ENCODE measurements at regions not wholly inside any gene's neighbourhood (a gene's known extent, or its start where the extent isn't known, plus 50 kb on each side); places are given as distances from the start of the nearest gene placed in this dataset.

- H3K27ac ChIP-seq (ENCODE audit: low read depth in 1 of 2, low read length in 1 of 2), result no peak overlapping the region
- DNase-seq (no peak), ATAC-seq (ENCODE audit: insufficient read depth, low FRiP score) (no peak)
- H3K27me3 ChIP-seq (ENCODE audit: control insufficient read depth in 3 of 3, insufficient read depth in 3 of 3, low read length in 2 of 3), result no peaks in the 10 kb centered on the region
- no peaks in the 10 kb centered on the region for H3K36me3 ChIP-seq (ENCODE audit: control insufficient read depth in 4 of 4, insufficient read depth in 4 of 4, low read length in 4 of 4)
- TF ChIP-seq CTCF (IDR thresholded peaks at IDR 0.05; ENCODE audit: control extremely low read depth, extremely low read depth), result no peak
- H3K9ac ChIP-seq (ENCODE audit: insufficient read depth in 1 of 2, low read length in 2 of 2), result no peak overlapping the region
- H3K4me3 ChIP-seq, result no peak overlapping the region
- H3K9me3 ChIP-seq (ENCODE audit: control insufficient read depth in 4 of 4, insufficient read depth in 3 of 4, low read length in 3 of 4), result no peaks in the 10 kb centered on the region
- no peaks in the 10 kb centered on the region for H3K4me1 ChIP-seq (ENCODE audit: control insufficient read depth in 5 of 5, insufficient read depth in 5 of 5, low read length in 5 of 5)
- 94 to 97% methylated on average over 4 of the region's 4 CpGs for WGBS, 2 donors
Measured at GRCh38 chr2:179354296-179354695, 89.7 kb upstream of the SESTD1 start.

- H3K27me3 ChIP-seq (ENCODE audit: control insufficient read depth in 3 of 3, insufficient read depth in 3 of 3, low read length in 2 of 3), result no peaks in the 10 kb centered on the region
- no peaks in the 10 kb centered on the region for H3K4me1 ChIP-seq (ENCODE audit: control insufficient read depth in 5 of 5, insufficient read depth in 5 of 5, low read length in 5 of 5)
- H3K9ac ChIP-seq (ENCODE audit: insufficient read depth in 1 of 2, low read length in 2 of 2), result no peak overlapping the region
- no peak for TF ChIP-seq CTCF (IDR thresholded peaks at IDR 0.05; ENCODE audit: control extremely low read depth, extremely low read depth)
- H3K27ac ChIP-seq (ENCODE audit: low read depth in 1 of 2, low read length in 1 of 2), result no peak overlapping the region
- DNase-seq (no peak), ATAC-seq (ENCODE audit: insufficient read depth, low FRiP score) (no peak)
- no peaks in the 10 kb centered on the region for H3K36me3 ChIP-seq (ENCODE audit: control insufficient read depth in 4 of 4, insufficient read depth in 4 of 4, low read length in 4 of 4)
- no peaks in the 10 kb centered on the region for H3K9me3 ChIP-seq (ENCODE audit: control insufficient read depth in 4 of 4, insufficient read depth in 3 of 4, low read length in 3 of 4)
- 52 to 70% methylated on average over 2 of the region's 2 CpGs for WGBS, 2 donors
- no peak overlapping the region for H3K4me3 ChIP-seq
Measured at GRCh38 chr2:179352181-179352580, 87.5 kb upstream of the SESTD1 start.

- WGBS, 2 donors, result 96 to 97% methylated on average over 2 of the region's 2 CpGs
- TF ChIP-seq CTCF (IDR thresholded peaks at IDR 0.05; ENCODE audit: control extremely low read depth, extremely low read depth), result no peak
- Histone ChIP-seq H3K9ac (ENCODE audit: insufficient read depth in 1 of 2, low read length in 2 of 2) (no peak overlapping the region), H3K4me1 (ENCODE audit: control insufficient read depth in 5 of 5, insufficient read depth in 5 of 5, low read length in 5 of 5) (no peaks in the 10 kb centered on the region), H3K27ac (ENCODE audit: low read depth in 1 of 2, low read length in 1 of 2) (no peak overlapping the region), H3K36me3 (ENCODE audit: control insufficient read depth in 4 of 4, insufficient read depth in 4 of 4, low read length in 4 of 4) (no peaks in the 10 kb centered on the region), H3K4me3 (no peak overlapping the region), H3K27me3 (ENCODE audit: control insufficient read depth in 3 of 3, insufficient read depth in 3 of 3, low read length in 2 of 3) (no peaks in the 10 kb centered on the region), H3K9me3 (ENCODE audit: control insufficient read depth in 4 of 4, insufficient read depth in 3 of 4, low read length in 3 of 4) (no peaks in the 10 kb centered on the region)
- no peak for DNase-seq
- ATAC-seq (ENCODE audit: insufficient read depth, low FRiP score), result no peak
Measured at GRCh38 chr2:179351057-179351456, 86.4 kb upstream of the SESTD1 start.

GRCh38 chr2:179349670-179350303 is 85.2 kb upstream of the SESTD1 start:
- no peak for DNase-seq
- H3K36me3 ChIP-seq (ENCODE audit: control insufficient read depth in 4 of 4, insufficient read depth in 4 of 4, low read length in 4 of 4), result no peaks in the 10 kb centered on the region
- no peak overlapping the region for H3K4me3 ChIP-seq
- H3K4me1 ChIP-seq (ENCODE audit: control insufficient read depth in 5 of 5, insufficient read depth in 5 of 5, low read length in 5 of 5), result peaks cover 0 to 2% (median 0%) of the 10 kb centered on the region in 5 donors
- no peak for ATAC-seq (ENCODE audit: insufficient read depth, low FRiP score)
- H3K27ac ChIP-seq (ENCODE audit: low read depth in 1 of 2, low read length in 1 of 2), result no peak overlapping the region
- H3K9me3 ChIP-seq (ENCODE audit: control insufficient read depth in 4 of 4, insufficient read depth in 3 of 4, low read length in 3 of 4), result no peaks in the 10 kb centered on the region
- WGBS, 2 donors, result 22 to 31% methylated on average over 1 of the region's 1 CpG
- no peak for TF ChIP-seq CTCF (IDR thresholded peaks at IDR 0.05; ENCODE audit: control extremely low read depth, extremely low read depth)
- H3K27me3 ChIP-seq (ENCODE audit: control insufficient read depth in 3 of 3, insufficient read depth in 3 of 3, low read length in 2 of 3), result no peaks in the 10 kb centered on the region
- H3K9ac ChIP-seq (ENCODE audit: insufficient read depth in 1 of 2, low read length in 2 of 2), result no peak overlapping the region
